HG02981 (cell line): ENCODE measurements at regions not wholly inside any gene's neighbourhood (a gene's known extent, or its start where the extent isn't known, plus 50 kb on each side); places are given as distances from the start of the nearest gene placed in this dataset.
"Not testable (repeated sequence)": the region's sequence is repeated elsewhere in the genome, so short reads cannot be mapped to it uniquely, and the experiment has no call there.

ENCODE experiments used
- ATAC-seq: cut with Tn5 transposase; IDR thresholded peaks from one replicate; pipeline ENCODE4 v1.9.1; 2021; ENCODE audit warnings: mild to moderate bottlenecking, moderate library complexity; ENCODE audit not compliant: unreplicated experiment

GRCh38 chr7:69541779-69542432, 56.4 kb upstream of the AUTS2 start:
- not testable (repeated sequence) for ATAC-seq

- ATAC-seq = no peak
These were observed 53.1 kb upstream of the AUTS2 start for GRCh38 chr7:69545175-69545574.
